Heart left ventricle (tissue), 16 donors: ENCODE measurements at regions not wholly inside any gene's neighbourhood (a gene's known extent, or its start where the extent isn't known, plus 50 kb on each side); places are given as distances from the start of the nearest gene placed in this dataset.

ENCODE experiments used
- ATAC-seq, 4 donors: fragments of 200-7000 bp; cut with Tn5 transposase; one replicate each; pipeline ENCODE4 v1.9.1; 2020 to 2022; ENCODE audit warnings: moderate library complexity in 4 of 4, mild to moderate bottlenecking in 3 of 4, moderate number of reproducible peaks in 1 of 4
- DNase-seq, 5 donors: peaks; one replicate each; pipeline ENCODE4 v3.0.0-alpha.2; 2020
- H3K27ac ChIP-seq, 12 donors: fragments of 200-600 bp; sonication (generic) in 4 of 12; one replicate each; pipeline versions ENCODE4 v1.5.0 to v1.8.0; 2016 to 2022; ENCODE audit warnings: mild to moderate bottlenecking in 2 of 12
- H3K27me3 ChIP-seq, 9 donors: fragments of 200-600 bp; sonication (generic) in 2 of 9; one replicate each; pipeline versions ENCODE4 v1.5.1 to v1.8.0; 2016 to 2022; ENCODE audit warnings: mild to moderate bottlenecking in 3 of 9
- H3K36me3 ChIP-seq, 9 donors: fragments of 200-600 bp; sonication (generic) in 2 of 9; one replicate each; pipeline versions ENCODE4 v1.5.0 to v1.8.0; 2018 to 2022; ENCODE audit warnings: mild to moderate bottlenecking in 2 of 9
- H3K4me1 ChIP-seq, 12 donors: fragments of 200-600 bp; sonication (generic) in 4 of 12; one replicate each; pipeline versions ENCODE4 v1.5.0 to v1.8.0; 2016 to 2022; ENCODE audit warnings: mild to moderate bottlenecking in 3 of 12
- H3K4me3 ChIP-seq, 12 donors: fragments of 200-600 bp; sonication (generic) in 4 of 12; one replicate each; pipeline versions ENCODE4 v1.5.0 to v1.8.0; 2017 to 2022; ENCODE audit warnings: mild to moderate bottlenecking in 9 of 12, moderate library complexity in 4 of 12
- H3K9me3 ChIP-seq, 12 donors: fragments of 200-600 bp; sonication (generic) in 4 of 12; one replicate each; pipeline versions ENCODE4 v1.5.0 to v1.8.0; 2016 to 2022; ENCODE audit warnings: mild to moderate bottlenecking in 1 of 12
- POLR2A ChIP-seq, 2 donors: fragments of 450-650 bp; IDR thresholded peaks; one replicate each; pipeline ENCODE4 v1.6.1; 2017; ENCODE audit warnings: antibody characterized with exemption in 2 of 2, mild to moderate bottlenecking in 2 of 2, moderate library complexity in 2 of 2
- WGBS, 4 donors: extraction: QIAGEN DNeasy Blood & Tissue Kit in 2 of 4; methylation state at CpG; one replicate each; pipeline versions ENCODE4 v1.1.5 to v1.1.7; 2013 to 2018; 5-methylcytosine and 5-hydroxymethylcytosine counted together
- intact Hi-C, 10 donors: fragments of 100-400 bp; cut with DNase I; formaldehyde crosslinking; loops; one replicate each; pipeline versions ENCODE4 v1.11.1 to v1.14.2; 2022
- TF ChIP-seq, protein P1 (sequence below), 12 donors: fragments of 200-600 bp; sonication (generic) in 4 of 12; IDR thresholded peaks; one replicate each; pipeline versions ENCODE4 v1.5.0 to v1.8.0; 2018 to 2022; ENCODE audit warnings: antibody characterized with exemption in 12 of 12, mild to moderate bottlenecking in 5 of 12
- donor health status: ischemic (EF 13 %, LVEDD 7.1; RV severe dilation, severe dysfunction).
- donor health status: healthy with polysubstance abuse.
- donor health status: DM: no; HTN: yes; CAD: no.
- donor health status: DM: no; HTN: no; CAD: no.
- donor health status: ischemic (EF 25% LVEDD 6.9; RV normal size, moderate dysfunction).
- donor health status: ischemic (EF 25% LVEDD 5.7; RV mildly dilated, moderate dysfunction).
- donor health status: healthy.
- donor health status: DM: yes; HTN: yes; CAD: no.
- donor health status: ischemic (EF 35%, LVEDD 5.7; RV mildly dilated, moderate dysfunction).
- donor health status: nonischemic (EF 11% LVEDD 7.7; RV severe dilation, severe dysfunction).
- donor health status: DM: yes; HTN: yes; CAD: no.
- donor health status: PGD.
- donor health status: ischemic (EF 29% LVEDD 5.4; RV normal size, mild dysfunction).
- donor health status: nonischemic (EF 23%, LVEDD 6.1; RV moderate dilation, normal function).

DNA sequence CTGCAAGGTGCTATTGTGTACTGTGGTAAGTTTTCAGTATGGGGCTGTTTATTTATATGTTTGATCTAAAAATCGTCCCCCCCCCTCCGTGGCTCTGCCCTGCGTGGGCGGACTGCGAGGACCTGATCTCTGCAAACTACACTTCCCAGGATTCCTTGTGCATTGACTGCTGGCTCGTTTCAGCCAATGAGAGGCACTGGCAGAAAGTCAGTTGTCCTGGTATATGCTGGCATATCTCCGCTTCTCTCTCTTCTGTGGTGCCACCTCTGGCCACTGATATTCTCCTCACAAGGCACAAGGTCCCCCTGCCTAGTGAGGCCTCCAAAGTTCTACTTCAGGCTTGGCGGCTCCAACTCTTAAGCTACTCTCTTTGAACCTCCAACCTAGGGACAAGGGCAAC lies 168.8 kb upstream of the ZFP42 start:
- TF ChIP-seq, protein P1, sequence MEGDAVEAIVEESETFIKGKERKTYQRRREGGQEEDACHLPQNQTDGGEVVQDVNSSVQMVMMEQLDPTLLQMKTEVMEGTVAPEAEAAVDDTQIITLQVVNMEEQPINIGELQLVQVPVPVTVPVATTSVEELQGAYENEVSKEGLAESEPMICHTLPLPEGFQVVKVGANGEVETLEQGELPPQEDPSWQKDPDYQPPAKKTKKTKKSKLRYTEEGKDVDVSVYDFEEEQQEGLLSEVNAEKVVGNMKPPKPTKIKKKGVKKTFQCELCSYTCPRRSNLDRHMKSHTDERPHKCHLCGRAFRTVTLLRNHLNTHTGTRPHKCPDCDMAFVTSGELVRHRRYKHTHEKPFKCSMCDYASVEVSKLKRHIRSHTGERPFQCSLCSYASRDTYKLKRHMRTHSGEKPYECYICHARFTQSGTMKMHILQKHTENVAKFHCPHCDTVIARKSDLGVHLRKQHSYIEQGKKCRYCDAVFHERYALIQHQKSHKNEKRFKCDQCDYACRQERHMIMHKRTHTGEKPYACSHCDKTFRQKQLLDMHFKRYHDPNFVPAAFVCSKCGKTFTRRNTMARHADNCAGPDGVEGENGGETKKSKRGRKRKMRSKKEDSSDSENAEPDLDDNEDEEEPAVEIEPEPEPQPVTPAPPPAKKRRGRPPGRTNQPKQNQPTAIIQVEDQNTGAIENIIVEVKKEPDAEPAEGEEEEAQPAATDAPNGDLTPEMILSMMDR (IDR thresholded peaks at IDR 0.05) = no peak
- no peak for TF ChIP-seq POLR2A (IDR thresholded peaks at IDR 0.05)
- H3K36me3 ChIP-seq = no peaks in the 10 kb centered on the region
- no peaks in the 10 kb centered on the region for H3K4me1 ChIP-seq
- WGBS, 4 donors = 63 to 71% (median 68%) methylated on average over 8 of the region's 8 CpGs
- no peak overlapping the region for H3K27ac ChIP-seq
- DNase-seq (no peak), ATAC-seq (no peak)
- H3K9me3 ChIP-seq = peaks cover 0 to 8% (median 0%) of the 10 kb centered on the region in 12 donors
- H3K27me3 ChIP-seq = no peaks in the 10 kb centered on the region
- intact Hi-C loops = no loop called here
- no peak overlapping the region for H3K4me3 ChIP-seq

DNA sequence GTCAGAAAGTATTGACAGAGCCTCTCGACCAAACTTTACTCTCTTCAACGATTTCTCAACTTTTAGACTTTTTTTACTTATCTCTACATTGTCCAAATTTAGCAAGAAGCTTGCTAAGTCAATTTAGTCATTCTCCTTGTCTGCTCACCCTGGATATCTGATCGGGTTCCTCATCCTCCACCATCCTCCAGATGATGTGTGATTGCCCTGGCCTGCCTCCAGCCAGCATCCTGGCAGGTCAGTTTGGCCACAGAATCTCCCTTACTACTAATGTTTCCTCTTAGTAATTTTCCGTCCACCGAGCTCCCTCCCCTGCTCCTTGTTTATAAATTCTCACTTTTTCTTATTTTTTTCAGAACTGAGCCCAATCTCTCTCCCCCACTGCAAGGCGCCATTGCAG lies 167.9 kb upstream of the ZFP42 start:
- TF ChIP-seq POLR2A (IDR thresholded peaks at IDR 0.05) = no peak
- 58 to 73% (median 66%) methylated on average over 6 of the region's 6 CpGs for WGBS, 4 donors
- intact Hi-C loops = no loop called here
- Histone ChIP-seq H3K36me3 (no peaks in the 10 kb centered on the region), H3K4me1 (no peaks in the 10 kb centered on the region), H3K4me3 (no peak overlapping the region), H3K27me3 (no peaks in the 10 kb centered on the region), H3K27ac (no peak overlapping the region), H3K9me3 (peaks cover 0 to 15% (median 1%) of the 10 kb centered on the region in 12 donors)
- DNase-seq = no peak
- no peak for ATAC-seq

DNA sequence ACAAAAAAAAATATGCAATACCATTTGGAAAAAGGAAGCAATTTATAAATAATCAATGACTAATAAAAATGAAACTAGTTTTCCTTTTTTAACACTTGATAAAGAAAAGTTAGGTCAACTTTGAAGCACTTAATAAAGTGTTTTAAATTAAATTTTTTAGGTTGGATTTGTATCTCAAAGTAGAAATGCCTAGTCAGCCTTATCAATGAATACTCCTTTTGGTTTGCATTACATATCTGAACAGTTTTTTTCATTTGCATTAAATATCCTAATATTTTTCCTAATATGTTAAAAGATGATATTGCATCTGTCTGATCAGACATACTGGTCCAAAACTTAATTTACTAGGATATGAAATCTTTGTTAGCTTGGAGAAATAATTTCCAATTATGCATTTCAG lies 155.8 kb upstream of the ZFP42 start:
- Histone ChIP-seq H3K27ac (no peak overlapping the region), H3K4me3 (no peak overlapping the region), H3K9me3 (peaks cover 0 to 9% (median 0%) of the 10 kb centered on the region in 12 donors), H3K36me3 (no peaks in the 10 kb centered on the region), H3K27me3 (peaks cover 0 to 2% (median 0%) of the 10 kb centered on the region in 9 donors), H3K4me1 (no peaks in the 10 kb centered on the region)
- ATAC-seq (no peak), DNase-seq (no peak)
- TF ChIP-seq, protein P1 (IDR thresholded peaks at IDR 0.05) = no peak
- TF ChIP-seq POLR2A (IDR thresholded peaks at IDR 0.05) = no peak
- intact Hi-C loops = no loop called here

DNA sequence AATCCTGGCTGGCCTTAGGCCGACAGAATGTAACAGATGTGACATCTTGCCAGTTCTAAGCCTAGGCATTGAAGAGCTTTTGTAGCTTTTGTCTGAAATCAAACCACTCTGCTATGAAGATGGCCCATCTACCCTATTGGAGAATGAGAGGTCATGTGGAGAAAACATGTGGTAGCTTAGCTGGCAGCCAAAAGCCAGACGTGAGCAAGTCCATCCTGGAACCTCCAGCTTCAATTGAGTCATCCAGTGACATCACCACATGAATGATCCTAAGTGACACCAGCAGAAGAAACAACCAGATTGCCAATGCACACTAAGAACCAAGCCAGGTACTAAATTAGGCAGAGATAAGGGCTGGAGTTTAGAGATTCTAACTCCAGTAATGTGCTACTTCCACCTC lies 154.8 kb upstream of the ZFP42 start:
- DNase-seq (no peak), ATAC-seq (no peak)
- WGBS, 4 donors = 62 to 75% (median 67%) methylated on average over 2 of the region's 2 CpGs
- no peak for TF ChIP-seq POLR2A (IDR thresholded peaks at IDR 0.05)
- TF ChIP-seq, protein P1 (IDR thresholded peaks at IDR 0.05) = no peak
- intact Hi-C loops = no loop called here
- H3K9me3 ChIP-seq = peaks cover 0 to 17% (median 0%) of the 10 kb centered on the region in 12 donors
- no peaks in the 10 kb centered on the region for H3K36me3 ChIP-seq
- no peak overlapping the region for H3K27ac ChIP-seq
- H3K4me3 ChIP-seq = no peak overlapping the region
- H3K27me3 ChIP-seq = peaks cover 0 to 2% (median 0%) of the 10 kb centered on the region in 9 donors
- no peaks in the 10 kb centered on the region for H3K4me1 ChIP-seq

DNA sequence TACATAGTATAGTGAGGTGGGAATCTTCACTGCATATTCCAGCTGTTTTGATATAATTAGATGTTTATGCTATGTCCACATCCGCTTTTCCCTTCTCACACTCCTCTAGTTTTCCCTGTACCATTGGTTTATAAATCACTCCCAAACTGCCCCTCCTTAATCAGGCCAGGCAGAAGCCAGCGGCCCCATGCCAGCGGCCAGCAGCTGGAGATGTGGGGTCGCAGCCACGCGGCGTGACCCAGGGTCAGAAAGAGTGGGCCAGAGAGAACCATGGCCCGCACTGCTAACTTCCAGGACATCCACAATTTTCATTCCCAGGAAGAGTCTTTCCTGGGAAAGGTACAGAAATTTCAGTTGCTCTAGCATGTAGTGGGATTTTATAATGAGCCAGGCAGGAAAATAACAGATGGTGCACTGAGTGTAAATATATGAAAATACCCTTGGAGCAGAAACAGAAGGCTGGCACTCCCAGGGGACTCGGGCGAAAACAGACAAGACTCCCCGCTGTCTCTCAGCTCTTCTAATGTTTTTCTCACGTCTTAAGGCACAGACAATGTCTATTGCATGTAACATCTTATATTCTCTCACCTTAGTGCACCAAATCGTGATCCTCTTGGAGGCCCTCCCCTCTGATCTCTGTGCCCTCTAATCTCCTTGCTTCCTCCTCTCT lies 145.9 kb upstream of the ZFP42 start:
- no peaks in the 10 kb centered on the region for H3K36me3 ChIP-seq
- TF ChIP-seq, protein P1 (IDR thresholded peaks at IDR 0.05) = no peak
- no peak for TF ChIP-seq POLR2A (IDR thresholded peaks at IDR 0.05)

More for the DNA sequence above, 145.9 kb upstream of the ZFP42 start:
- DNase-seq = no peak
- 83 to 88% (median 86%) methylated on average over 13 of the region's 13 CpGs for WGBS, 4 donors
- intact Hi-C loops = no loop called here
- peaks cover 0 to 14% (median 0%) of the 10 kb centered on the region in 12 donors for H3K9me3 ChIP-seq
- no peak overlapping the region for H3K27ac ChIP-seq
- H3K4me1 ChIP-seq = no peaks in the 10 kb centered on the region
- no peaks in the 10 kb centered on the region for H3K27me3 ChIP-seq
- ATAC-seq = no peak
- no peak overlapping the region for H3K4me3 ChIP-seq
